Neural cell (in vitro differentiated cells): ENCODE measurements at regions not wholly inside any gene's neighbourhood (a gene's known extent, or its start where the extent isn't known, plus 50 kb on each side); places are given as distances from the start of the nearest gene placed in this dataset.

Experiments used
- EP300 ChIP-seq: fragments of 450-650 bp; conservative IDR thresholded peaks from 2 replicates; pipeline ENCODE4 v1.6.1; 2014; ENCODE audit warnings: antibody characterized with exemption, mild to moderate bottlenecking, moderate library complexity; ENCODE audit not compliant: poor library complexity, severe bottlenecking
- EZH2 ChIP-seq: fragments of 200-600, 300-800 bp; shearing (Covaris generic), sonication (generic); IDR thresholded peaks from 2 replicates; pipeline ENCODE4 v1.6.1; 2014; ENCODE audit warnings: antibody characterized with exemption, low read length, borderline replicate concordance, mild to moderate bottlenecking; ENCODE audit not compliant: insufficient read depth, poor library complexity, severe bottlenecking
- POLR2AphosphoS5 ChIP-seq: IDR thresholded peaks from 2 replicates; pipeline ENCODE4 v1.6.1; 2012
- TF ChIP-seq, protein P1 (sequence below): fragments of 450-650 bp; IDR thresholded peaks from 2 replicates; pipeline ENCODE4 v1.5.1; 2014; ENCODE audit warnings: antibody characterized with exemption, mild to moderate bottlenecking, moderate library complexity; ENCODE audit not compliant: poor library complexity, severe bottlenecking

DNA sequence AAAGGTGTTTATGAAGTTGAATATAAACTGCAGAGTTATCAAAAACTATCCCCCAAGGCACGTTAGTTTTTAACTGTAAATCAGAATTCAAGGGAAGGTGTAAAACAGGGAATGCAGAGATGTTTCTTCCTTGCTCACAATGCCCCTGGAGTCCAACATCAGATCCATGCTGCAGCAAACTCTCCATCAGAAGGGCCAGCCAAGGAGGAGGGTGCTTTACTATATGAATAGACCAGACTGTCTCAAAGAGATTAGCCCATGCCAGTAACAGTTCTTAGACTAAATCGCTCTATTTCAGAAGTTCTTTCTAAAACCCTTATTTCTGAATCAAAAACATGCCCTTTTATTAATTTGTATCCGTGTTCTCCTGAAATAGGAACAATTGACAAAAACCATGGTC is 362.8 kb upstream of the RPS23 start:
- no peak for TF ChIP-seq POLR2AphosphoS5
- TF ChIP-seq, protein P1, sequence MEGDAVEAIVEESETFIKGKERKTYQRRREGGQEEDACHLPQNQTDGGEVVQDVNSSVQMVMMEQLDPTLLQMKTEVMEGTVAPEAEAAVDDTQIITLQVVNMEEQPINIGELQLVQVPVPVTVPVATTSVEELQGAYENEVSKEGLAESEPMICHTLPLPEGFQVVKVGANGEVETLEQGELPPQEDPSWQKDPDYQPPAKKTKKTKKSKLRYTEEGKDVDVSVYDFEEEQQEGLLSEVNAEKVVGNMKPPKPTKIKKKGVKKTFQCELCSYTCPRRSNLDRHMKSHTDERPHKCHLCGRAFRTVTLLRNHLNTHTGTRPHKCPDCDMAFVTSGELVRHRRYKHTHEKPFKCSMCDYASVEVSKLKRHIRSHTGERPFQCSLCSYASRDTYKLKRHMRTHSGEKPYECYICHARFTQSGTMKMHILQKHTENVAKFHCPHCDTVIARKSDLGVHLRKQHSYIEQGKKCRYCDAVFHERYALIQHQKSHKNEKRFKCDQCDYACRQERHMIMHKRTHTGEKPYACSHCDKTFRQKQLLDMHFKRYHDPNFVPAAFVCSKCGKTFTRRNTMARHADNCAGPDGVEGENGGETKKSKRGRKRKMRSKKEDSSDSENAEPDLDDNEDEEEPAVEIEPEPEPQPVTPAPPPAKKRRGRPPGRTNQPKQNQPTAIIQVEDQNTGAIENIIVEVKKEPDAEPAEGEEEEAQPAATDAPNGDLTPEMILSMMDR, result no peak
- no peak for TF ChIP-seq EP300
- TF ChIP-seq EZH2, result no peak
